Muscle of leg (tissue), 3 donors: ENCODE measurements at regions not wholly inside any gene's neighbourhood (a gene's known extent, or its start where the extent isn't known, plus 50 kb on each side); places are given as distances from the start of the nearest gene placed in this dataset.

Source experiments
- DNase-seq: peaks from one replicate; pipeline ENCODE4 v3.0.0; 2013
- H3K27ac ChIP-seq: one replicate; pipeline ENCODE4 v1.5.1; 2013; ENCODE audit warnings: mild to moderate bottlenecking, low read length, control low read depth
- H3K27me3 ChIP-seq: one replicate; pipeline ENCODE4 v1.6.1; 2013; ENCODE audit warnings: low read length; ENCODE audit not compliant: control insufficient read depth, insufficient read depth
- H3K36me3 ChIP-seq: one replicate; pipeline ENCODE4 v1.6.1; 2013; ENCODE audit warnings: low read length; ENCODE audit not compliant: control insufficient read depth, insufficient read depth
- H3K4me1 ChIP-seq: one replicate; pipeline ENCODE4 v1.6.1; 2013; ENCODE audit warnings: low read length; ENCODE audit not compliant: control insufficient read depth, insufficient read depth
- H3K4me3 ChIP-seq: one replicate; pipeline ENCODE4 v1.5.1; 2013; ENCODE audit warnings: low read length, control low read depth
- H3K9me3 ChIP-seq: replicated peaks from 2 replicates; pipeline ENCODE4 v1.6.1; 2013; ENCODE audit warnings: low read depth, low read length; ENCODE audit not compliant: control insufficient read depth
- WGBS: methylation state at CpG from one replicate; pipeline ENCODE4 v1.1.5; 2013; ENCODE audit warnings: missing lambda C conversion rate; ENCODE audit not compliant: insufficient coverage; 5-methylcytosine and 5-hydroxymethylcytosine counted together

- H3K4me1 ChIP-seq, result no peaks in the 10 kb centered on the region
- WGBS, result 51% methylated on average over 11 of the region's 15 CpGs
Measured at GRCh38 chr5:146965761-146966659, 87.5 kb upstream of the PPP2R2B start.

DNA sequence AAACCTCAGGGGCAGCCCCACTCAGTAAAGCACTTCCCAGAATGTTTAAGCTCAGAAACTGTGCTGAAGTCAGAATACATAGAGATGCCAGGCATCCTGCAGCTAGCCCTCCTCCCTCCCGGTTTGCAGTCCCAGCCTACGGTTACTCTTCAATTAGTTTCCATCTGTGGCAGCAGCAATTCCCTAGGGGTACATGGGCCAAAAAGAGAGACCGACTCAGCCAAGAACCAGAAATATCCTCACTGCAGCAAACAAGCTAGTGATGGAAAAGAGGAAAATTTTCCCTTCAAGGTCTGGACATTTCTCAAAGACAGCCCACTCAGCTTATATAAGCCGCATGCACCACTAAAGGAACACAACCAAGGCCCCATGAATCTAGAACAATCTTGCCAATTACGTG is 89.1 kb upstream of the PPP2R2B start:
- H3K9me3 ChIP-seq, result no peaks in the 10 kb centered on the region
- no peak overlapping the region for H3K27ac ChIP-seq
- 33% methylated on average over 2 of the region's 5 CpGs for WGBS
- no peaks in the 10 kb centered on the region for H3K36me3 ChIP-seq
- peak; percentile 18 for DNase-seq
- H3K27me3 ChIP-seq, result no peaks in the 10 kb centered on the region
- H3K4me1 ChIP-seq, result no peaks in the 10 kb centered on the region
- no peak overlapping the region for H3K4me3 ChIP-seq

More at GRCh38 chr5:146965761-146966659, 87.5 kb upstream of the PPP2R2B start:
- Histone ChIP-seq H3K27me3 (no peaks in the 10 kb centered on the region), H3K36me3 (no peaks in the 10 kb centered on the region), H3K4me3 (no peak overlapping the region), H3K27ac (no peak overlapping the region), H3K9me3 (no peaks in the 10 kb centered on the region)
- peak; percentile 82 for DNase-seq

- H3K27ac ChIP-seq, result no peak overlapping the region
- no peaks in the 10 kb centered on the region for H3K27me3 ChIP-seq
- H3K4me1 ChIP-seq, result no peaks in the 10 kb centered on the region
- no peaks in the 10 kb centered on the region for H3K36me3 ChIP-seq
- no peak overlapping the region for H3K4me3 ChIP-seq
- H3K9me3 ChIP-seq, result no peaks in the 10 kb centered on the region
- no peak for DNase-seq
- no CpG with 5 or more reads among the region's 2 CpGs for WGBS
Measured at GRCh38 chr5:146971401-146971800, 92.8 kb upstream of the PPP2R2B start.

GRCh38 chr5:146986469-146986868 is 107.9 kb upstream of the PPP2R2B start:
- WGBS, result no CpG with 5 or more reads among the region's 1 CpG

DNA sequence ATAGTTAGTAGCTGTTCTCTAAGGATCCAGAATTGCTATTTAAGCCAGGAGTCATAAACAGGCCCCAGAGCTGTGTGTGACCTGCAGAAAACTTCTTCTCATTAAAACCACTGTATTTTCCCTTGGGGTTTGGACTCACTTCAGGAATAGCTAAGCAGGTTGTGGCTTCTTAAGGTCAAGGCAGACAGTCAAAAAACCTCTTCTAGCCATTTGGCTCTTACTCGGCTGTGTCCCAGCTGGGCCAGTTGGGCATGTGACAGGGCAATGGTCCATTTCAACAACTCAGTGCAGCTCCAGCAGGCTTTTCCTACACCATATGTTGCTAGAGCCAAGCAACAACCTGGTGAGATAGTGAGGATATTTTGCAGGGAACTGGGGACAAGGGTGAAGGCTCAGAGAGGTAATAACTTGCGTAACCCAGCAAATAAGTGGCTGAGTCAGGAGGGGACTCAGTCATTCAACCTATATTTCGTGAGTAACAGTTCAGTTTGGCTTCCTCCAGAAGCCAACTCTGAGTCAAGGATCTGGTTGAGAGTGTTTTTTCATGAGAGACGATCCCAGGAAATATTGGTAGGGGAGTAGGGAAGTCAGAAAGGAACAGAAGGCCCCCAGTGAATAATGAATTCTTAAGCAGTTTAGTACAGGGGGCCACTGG is 115.4 kb upstream of the PPP2R2B start:
- no peaks in the 10 kb centered on the region for H3K36me3 ChIP-seq
- WGBS, result 67% methylated on average over 2 of the region's 4 CpGs
- no peak for DNase-seq
- H3K4me1 ChIP-seq, result no peaks in the 10 kb centered on the region
- peaks cover 2% of the 10 kb centered on the region for H3K9me3 ChIP-seq
- no peak overlapping the region for H3K27ac ChIP-seq
- no peak overlapping the region for H3K4me3 ChIP-seq
- H3K27me3 ChIP-seq, result no peaks in the 10 kb centered on the region

More at GRCh38 chr5:146986469-146986868, 107.9 kb upstream of the PPP2R2B start:
- Histone ChIP-seq H3K27me3 (no peaks in the 10 kb centered on the region), H3K27ac (no peak overlapping the region), H3K4me3 (no peak overlapping the region), H3K36me3 (no peaks in the 10 kb centered on the region), H3K4me1 (no peaks in the 10 kb centered on the region), H3K9me3 (peaks cover 2% of the 10 kb centered on the region)
- DNase-seq, result no peak

- H3K27me3 ChIP-seq, result no peaks in the 10 kb centered on the region
- no peaks in the 10 kb centered on the region for H3K36me3 ChIP-seq
- WGBS, result 85% methylated on average over 1 of the region's 1 CpG
- no peaks in the 10 kb centered on the region for H3K4me1 ChIP-seq
- no peak for DNase-seq
- no peaks in the 10 kb centered on the region for H3K9me3 ChIP-seq
- H3K27ac ChIP-seq, result no peak overlapping the region
- H3K4me3 ChIP-seq, result no peak overlapping the region
Measured at GRCh38 chr5:146995878-146996277, 117.3 kb upstream of the PPP2R2B start.

GRCh38 chr5:147015405-147015804 is 136.8 kb upstream of the PPP2R2B start:
- Histone ChIP-seq H3K9me3 (no peaks in the 10 kb centered on the region), H3K27ac (no peak overlapping the region), H3K4me3 (no peak overlapping the region), H3K4me1 (no peaks in the 10 kb centered on the region), H3K36me3 (no peaks in the 10 kb centered on the region), H3K27me3 (no peaks in the 10 kb centered on the region)
- WGBS, result 92% methylated on average over 1 of the region's 3 CpGs
- DNase-seq, result no peak

GRCh38 chr5:147017191-147017590 is 138.6 kb upstream of the PPP2R2B start:
- H3K36me3 ChIP-seq, result no peaks in the 10 kb centered on the region
- H3K4me3 ChIP-seq, result no peak overlapping the region
- no peaks in the 10 kb centered on the region for H3K9me3 ChIP-seq
- 0% methylated on average over 2 of the region's 3 CpGs for WGBS
- no peak for DNase-seq
- H3K4me1 ChIP-seq, result no peaks in the 10 kb centered on the region
- no peaks in the 10 kb centered on the region for H3K27me3 ChIP-seq
- no peak overlapping the region for H3K27ac ChIP-seq

DNA sequence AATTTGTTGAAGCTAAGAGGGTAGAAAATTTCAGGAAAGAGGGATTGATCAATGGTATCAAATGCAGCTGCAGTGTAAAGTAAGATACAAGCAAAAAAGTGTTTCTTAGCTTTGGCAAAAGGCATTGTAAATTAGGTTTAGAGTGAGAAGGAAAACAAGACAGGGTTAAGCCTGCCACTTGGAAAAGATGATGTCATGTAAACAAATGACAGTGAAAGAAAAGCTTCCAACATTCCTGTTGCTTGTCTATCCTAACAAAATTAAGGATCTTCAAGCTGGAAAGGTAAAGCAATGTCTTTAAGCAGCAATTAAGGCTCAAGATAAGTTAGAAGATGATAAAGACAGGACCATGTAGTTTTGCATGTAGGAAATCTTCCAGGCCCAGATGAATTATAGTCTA is 139.1 kb upstream of the PPP2R2B start:
- DNase-seq, result no peak

GRCh38 chr5:147018812-147019211 is 140.3 kb upstream of the PPP2R2B start:
- no peaks in the 10 kb centered on the region for H3K9me3 ChIP-seq
- H3K36me3 ChIP-seq, result no peaks in the 10 kb centered on the region
- DNase-seq, result no peak
- no peak overlapping the region for H3K4me3 ChIP-seq
- no peaks in the 10 kb centered on the region for H3K4me1 ChIP-seq
- no peaks in the 10 kb centered on the region for H3K27me3 ChIP-seq
- H3K27ac ChIP-seq, result no peak overlapping the region
- no CpG with 5 or more reads among the region's 1 CpG for WGBS

More for the DNA sequence above, 139.1 kb upstream of the PPP2R2B start:
- no peaks in the 10 kb centered on the region for H3K27me3 ChIP-seq
- no peak overlapping the region for H3K27ac ChIP-seq
- no peak overlapping the region for H3K4me3 ChIP-seq
- H3K9me3 ChIP-seq, result no peaks in the 10 kb centered on the region
- H3K36me3 ChIP-seq, result no peaks in the 10 kb centered on the region
- no peaks in the 10 kb centered on the region for H3K4me1 ChIP-seq
